ENCODE measurements at regions not wholly inside any gene's neighbourhood (a gene's known extent, or its start where the extent isn't known, plus 50 kb on each side); places are given as distances from the start of the nearest gene placed in this dataset.

DNA sequence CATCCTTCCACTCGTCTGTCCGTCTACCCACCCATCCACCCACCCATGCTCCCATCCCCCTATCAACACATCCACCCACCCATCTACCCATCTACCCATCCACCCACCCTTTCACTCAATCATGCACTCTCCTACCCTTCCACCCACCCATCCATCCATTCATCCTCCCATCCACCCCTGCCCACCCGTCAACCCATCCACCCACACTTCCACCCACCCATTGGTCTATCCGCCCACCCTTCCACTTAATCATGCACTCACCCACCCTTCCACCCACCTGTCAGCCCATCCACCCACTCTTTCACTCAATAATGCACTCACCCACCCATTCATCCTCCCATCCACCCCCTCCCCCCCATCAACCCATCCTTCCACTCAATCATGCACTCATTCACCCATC is 250.0 kb upstream of the EEF2KMT start:
- DNase-seq (ENCODE audit: low read depth, low spot score): no peak
- Histone ChIP-seq H3K9me3 (ENCODE audit: low read depth, low read length) (no peaks in the 10 kb centered on the region), H3K27ac (no peak overlapping the region), H3K9ac (ENCODE audit: insufficient read length) (no peak overlapping the region), H3K36me3 (ENCODE audit: insufficient read depth, low read length) (no peaks in the 10 kb centered on the region), H3K4me3 (no peak overlapping the region)
- no peak for TF ChIP-seq FOXP2 (optimal IDR thresholded peaks at IDR 0.05; ENCODE audit: control extremely low read depth, extremely low read length, insufficient read depth)
- no peak for TF ChIP-seq EZH2 (IDR thresholded peaks at IDR 0.05)
- TF ChIP-seq POLR2AphosphoS5 (IDR thresholded peaks at IDR 0.05; ENCODE audit: borderline replicate concordance, low read depth, low read length): no peak

- H3K4me3 ChIP-seq: no peak overlapping the region
- no peaks in the 10 kb centered on the region for H3K9me3 ChIP-seq (ENCODE audit: low read depth, low read length)
- no peaks in the 10 kb centered on the region for H3K36me3 ChIP-seq (ENCODE audit: insufficient read depth, low read length)
- no peak overlapping the region for H3K27ac ChIP-seq
- no peak for DNase-seq (ENCODE audit: low read depth, low spot score)
- TF ChIP-seq EZH2 (IDR thresholded peaks at IDR 0.05) (no peak), POLR2AphosphoS5 (IDR thresholded peaks at IDR 0.05; ENCODE audit: borderline replicate concordance, low read depth, low read length) (no peak), FOXP2 (optimal IDR thresholded peaks at IDR 0.05; ENCODE audit: control extremely low read depth, extremely low read length, insufficient read depth) (no peak)
- H3K9ac ChIP-seq (ENCODE audit: insufficient read length): no peak overlapping the region
These were observed 239.3 kb upstream of the EEF2KMT start for GRCh38 chr16:5336941-5337340.

- no peaks in the 10 kb centered on the region for H3K9me3 ChIP-seq (ENCODE audit: low read depth, low read length)
- TF ChIP-seq FOXP2 (optimal IDR thresholded peaks at IDR 0.05; ENCODE audit: control extremely low read depth, extremely low read length, insufficient read depth): no peak
- TF ChIP-seq EZH2 (IDR thresholded peaks at IDR 0.05): no peak
- no peak for TF ChIP-seq POLR2AphosphoS5 (IDR thresholded peaks at IDR 0.05; ENCODE audit: borderline replicate concordance, low read depth, low read length)
- no peaks in the 10 kb centered on the region for H3K36me3 ChIP-seq (ENCODE audit: insufficient read depth, low read length)
- H3K9ac ChIP-seq (ENCODE audit: insufficient read length): no peak overlapping the region
- no peak for DNase-seq (ENCODE audit: low read depth, low spot score)
- H3K4me3 ChIP-seq: no peak overlapping the region
- no peak overlapping the region for H3K27ac ChIP-seq
These were observed 236.4 kb upstream of the EEF2KMT start for GRCh38 chr16:5333991-5334390.

DNA sequence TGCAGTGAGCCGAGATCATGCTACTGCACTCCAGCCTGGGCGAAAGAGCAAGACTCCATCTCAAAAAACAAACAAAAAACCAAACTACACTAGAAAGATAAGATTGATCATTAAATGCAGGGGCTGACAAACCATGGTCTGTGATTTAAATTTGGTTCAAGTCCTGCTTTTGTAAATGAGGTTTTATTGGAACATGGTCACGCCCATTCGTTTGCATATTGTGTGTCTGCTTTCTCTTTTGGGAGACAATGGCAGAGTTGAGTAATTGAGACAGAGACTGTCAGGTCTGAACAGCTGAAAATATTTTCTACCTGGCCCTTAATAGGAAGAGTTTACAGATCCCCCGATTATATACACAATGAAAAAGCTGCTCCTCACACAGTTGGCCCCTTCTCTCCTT is 235.5 kb upstream of the EEF2KMT start:
- no peak for DNase-seq (ENCODE audit: low read depth, low spot score)

GRCh38 chr16:5330058-5330457 is 232.5 kb upstream of the EEF2KMT start:
- H3K9me3 ChIP-seq (ENCODE audit: low read depth, low read length): no peaks in the 10 kb centered on the region
- H3K4me3 ChIP-seq: no peak overlapping the region
- no peak for DNase-seq (ENCODE audit: low read depth, low spot score)
- H3K36me3 ChIP-seq (ENCODE audit: insufficient read depth, low read length): no peaks in the 10 kb centered on the region
- H3K9ac ChIP-seq (ENCODE audit: insufficient read length): no peak overlapping the region
- TF ChIP-seq EZH2 (IDR thresholded peaks at IDR 0.05): no peak
- no peak for TF ChIP-seq POLR2AphosphoS5 (IDR thresholded peaks at IDR 0.05; ENCODE audit: borderline replicate concordance, low read depth, low read length)
- no peak for TF ChIP-seq FOXP2 (optimal IDR thresholded peaks at IDR 0.05; ENCODE audit: control extremely low read depth, extremely low read length, insufficient read depth)
- no peak overlapping the region for H3K27ac ChIP-seq

More for the DNA sequence above, 235.5 kb upstream of the EEF2KMT start:
- no peak overlapping the region for H3K4me3 ChIP-seq
- no peak for TF ChIP-seq EZH2 (IDR thresholded peaks at IDR 0.05)
- no peak for TF ChIP-seq FOXP2 (optimal IDR thresholded peaks at IDR 0.05; ENCODE audit: control extremely low read depth, extremely low read length, insufficient read depth)
- no peak for TF ChIP-seq POLR2AphosphoS5 (IDR thresholded peaks at IDR 0.05; ENCODE audit: borderline replicate concordance, low read depth, low read length)
- no peak overlapping the region for H3K9ac ChIP-seq (ENCODE audit: insufficient read length)
- H3K36me3 ChIP-seq (ENCODE audit: insufficient read depth, low read length): no peaks in the 10 kb centered on the region
- no peaks in the 10 kb centered on the region for H3K9me3 ChIP-seq (ENCODE audit: low read depth, low read length)
- H3K27ac ChIP-seq: no peak overlapping the region

- DNase-seq (ENCODE audit: low read depth, low spot score): no peak
- Histone ChIP-seq H3K9me3 (ENCODE audit: low read depth, low read length) (no peaks in the 10 kb centered on the region), H3K4me3 (no peak overlapping the region), H3K9ac (ENCODE audit: insufficient read length) (no peak overlapping the region), H3K36me3 (ENCODE audit: insufficient read depth, low read length) (no peaks in the 10 kb centered on the region), H3K27ac (no peak overlapping the region)
- no peak for TF ChIP-seq EZH2 (IDR thresholded peaks at IDR 0.05)
- no peak for TF ChIP-seq POLR2AphosphoS5 (IDR thresholded peaks at IDR 0.05; ENCODE audit: borderline replicate concordance, low read depth, low read length)
- no peak for TF ChIP-seq FOXP2 (optimal IDR thresholded peaks at IDR 0.05; ENCODE audit: control extremely low read depth, extremely low read length, insufficient read depth)
These were observed 231.0 kb upstream of the EEF2KMT start for GRCh38 chr16:5328546-5328945.

DNA sequence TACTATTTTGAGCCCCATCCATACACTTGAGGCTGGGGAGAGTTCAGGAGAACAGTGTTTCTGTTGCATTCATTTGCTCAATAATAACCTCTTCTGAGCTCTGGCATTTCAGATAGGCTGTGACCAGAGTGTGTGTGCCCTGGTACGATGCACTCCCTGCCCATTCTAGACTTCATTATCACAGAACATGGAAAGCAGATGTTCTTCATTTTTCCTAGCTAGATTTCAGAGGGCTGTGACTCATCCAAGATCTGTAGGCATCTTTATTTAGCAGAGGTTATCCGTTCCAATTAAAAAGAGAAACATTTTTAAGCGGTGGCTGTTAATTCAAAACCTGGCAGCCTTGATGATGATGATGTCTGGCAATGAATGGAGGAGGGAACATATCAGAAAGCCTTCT is 228.8 kb upstream of the EEF2KMT start:
- no peak for TF ChIP-seq FOXP2 (optimal IDR thresholded peaks at IDR 0.05; ENCODE audit: control extremely low read depth, extremely low read length, insufficient read depth)
- no peak for TF ChIP-seq POLR2AphosphoS5 (IDR thresholded peaks at IDR 0.05; ENCODE audit: borderline replicate concordance, low read depth, low read length)
- TF ChIP-seq EZH2 (IDR thresholded peaks at IDR 0.05): no peak
- Histone ChIP-seq H3K27ac (no peak overlapping the region), H3K9me3 (ENCODE audit: low read depth, low read length) (no peaks in the 10 kb centered on the region), H3K36me3 (ENCODE audit: insufficient read depth, low read length) (no peaks in the 10 kb centered on the region), H3K4me3 (no peak overlapping the region), H3K9ac (ENCODE audit: insufficient read length) (no peak overlapping the region)
- no peak for DNase-seq (ENCODE audit: low read depth, low spot score)

DNA sequence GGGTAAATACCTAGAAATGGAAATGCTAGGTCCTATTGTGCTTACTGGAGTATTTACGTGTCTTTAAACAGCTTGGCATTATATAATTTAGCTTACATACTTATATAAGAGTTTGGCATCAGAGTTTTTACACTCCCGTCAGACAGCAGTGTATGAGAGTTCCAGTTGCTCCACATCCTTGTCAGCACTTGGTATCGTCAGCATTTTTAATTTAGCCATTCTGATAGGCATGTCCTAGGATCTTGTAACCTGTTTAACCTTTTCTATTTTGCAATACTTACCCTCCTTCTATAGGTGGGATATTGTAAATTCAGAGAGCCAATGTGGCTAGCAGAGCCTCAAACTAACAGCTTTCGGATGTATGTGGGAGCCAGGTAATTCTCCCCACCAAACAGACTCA is 228.3 kb upstream of the EEF2KMT start:
- Histone ChIP-seq H3K4me3 (no peak overlapping the region), H3K27ac (no peak overlapping the region), H3K9ac (ENCODE audit: insufficient read length) (no peak overlapping the region), H3K9me3 (ENCODE audit: low read depth, low read length) (no peaks in the 10 kb centered on the region), H3K36me3 (ENCODE audit: insufficient read depth, low read length) (no peaks in the 10 kb centered on the region)
- TF ChIP-seq EZH2 (IDR thresholded peaks at IDR 0.05) (no peak), POLR2AphosphoS5 (IDR thresholded peaks at IDR 0.05; ENCODE audit: borderline replicate concordance, low read depth, low read length) (no peak), FOXP2 (optimal IDR thresholded peaks at IDR 0.05; ENCODE audit: control extremely low read depth, extremely low read length, insufficient read depth) (no peak)
- DNase-seq (ENCODE audit: low read depth, low spot score): no peak

All from SK-N-MC (cell line).